Fibroblast of lung (primary cell): ENCODE measurements at regions not wholly inside any gene's neighbourhood (a gene's known extent, or its start where the extent isn't known, plus 50 kb on each side); places are given as distances from the start of the nearest gene placed in this dataset.
A peak's percentile ranks its signal among the peaks of the same experiment; 100 is the strongest.

Source experiments
- DNase-seq, 2 donors: peaks; one replicate each; pipeline versions ENCODE4 v3.0.0 to v3.0.0-alpha.2; 2010; ENCODE audit warnings: low read depth in 2 of 2
- H2AFZ ChIP-seq: 2 replicates; pipeline ENCODE4 v1.5.1; 2012; ENCODE audit warnings: low read length, control low read depth, inconsistent platforms
- H3K27ac ChIP-seq: 2 replicates; pipeline ENCODE4 v1.5.1; 2011; ENCODE audit warnings: low read length, control low read depth; ENCODE audit not compliant: insufficient read depth
- H3K27me3 ChIP-seq: 2 replicates; pipeline ENCODE4 v1.5.1; 2011; ENCODE audit warnings: mild to moderate bottlenecking, low read length; ENCODE audit not compliant: control insufficient read depth, insufficient read depth
- H3K36me3 ChIP-seq: 2 replicates; pipeline ENCODE4 v1.5.1; 2011; ENCODE audit warnings: low read length; ENCODE audit not compliant: control insufficient read depth, insufficient read depth
- H3K4me1 ChIP-seq: 2 replicates; pipeline ENCODE4 v1.5.1; 2011; ENCODE audit warnings: low read length; ENCODE audit not compliant: control insufficient read depth, insufficient read depth; ENCODE audit errors: extremely low read depth
- H3K4me2 ChIP-seq: 2 replicates; pipeline ENCODE4 v1.5.1; 2011; ENCODE audit warnings: low read length, control low read depth; ENCODE audit not compliant: insufficient read depth; ENCODE audit errors: extremely low read depth
- H3K4me3 ChIP-seq, 4 experiments: fragments of 200-600 bp in 1 of 4; sonication (generic) in 1 of 4; replicated peaks in 1 of 4; 2 replicates each; pipeline ENCODE4 v1.5.1; 2011 to 2016; ENCODE audit warnings: low read length in 4 of 4, low read depth in 3 of 4, mild to moderate bottlenecking in 3 of 4, control low read depth in 2 of 4, inconsistent platforms in 1 of 4, mixed read lengths in 1 of 4; ENCODE audit not compliant: insufficient read depth in 1 of 4; ENCODE audit errors: control extremely low read depth in 1 of 4
- H3K79me2 ChIP-seq: 2 replicates; pipeline ENCODE4 v1.5.1; 2012; ENCODE audit warnings: mild to moderate bottlenecking, low read length, inconsistent platforms; ENCODE audit not compliant: control insufficient read depth, insufficient read depth
- H3K9ac ChIP-seq: 2 replicates; pipeline ENCODE4 v1.5.1; 2011; ENCODE audit warnings: mild to moderate bottlenecking, low read length, control low read depth; ENCODE audit not compliant: insufficient read depth
- H3K9me3 ChIP-seq: 2 replicates; pipeline ENCODE4 v1.5.1; 2012; ENCODE audit warnings: low read depth, low read length; ENCODE audit not compliant: control insufficient read depth, insufficient read depth
- H4K20me1 ChIP-seq: 2 replicates; pipeline ENCODE4 v1.5.1; 2011; ENCODE audit warnings: low read length; ENCODE audit not compliant: control insufficient read depth, insufficient read depth; ENCODE audit errors: extremely low read depth
- CTCF ChIP-seq, 2 donors: IDR thresholded peaks in 1 of 2; conservative IDR thresholded peaks in 1 of 2; 1 replicate in 1 of 2; 2 replicates in 1 of 2; pipeline ENCODE4 v1.5.1; 2011 to 2012; ENCODE audit warnings: low read length in 2 of 2, control low read depth in 1 of 2, inconsistent platforms in 1 of 2, low read depth in 1 of 2, mild to moderate bottlenecking in 1 of 2
- EZH2 ChIP-seq: IDR thresholded peaks from 2 replicates; pipeline ENCODE4 v1.5.1; 2012; ENCODE audit warnings: low read length, control low read depth, mild to moderate bottlenecking; ENCODE audit errors: missing control alignments

- Histone ChIP-seq H2AFZ (no peak overlapping the region), H3K4me1 (peaks cover 21% of the 10 kb centered on the region), H3K27me3 (no peaks in the 10 kb centered on the region), H3K4me2 (no peak overlapping the region), H3K9ac (no peak overlapping the region), H3K27ac (no peak overlapping the region), H4K20me1 (no peaks in the 10 kb centered on the region), H3K4me3 (no peak overlapping the region), H3K36me3 (no peaks in the 10 kb centered on the region), H3K9me3 (no peaks in the 10 kb centered on the region), H3K79me2 (no peaks in the 10 kb centered on the region)
- TF ChIP-seq EZH2 (no peak), CTCF (conservative IDR thresholded peaks at IDR 0.05 in 1 of 2, IDR thresholded peaks at IDR 0.05 in 1 of 2; ENCODE audit: low read depth in 1 of 2, low read length in 2 of 2) (no peak)
- peak in 1 of 2 donors; percentile 29 for DNase-seq
Observed at GRCh38 chr1:221878134-221878533, 136.2 kb upstream of the DUSP10 start.

GRCh38 chr1:221877311-221877710 is 135.4 kb upstream of the DUSP10 start:
- Histone ChIP-seq H3K79me2 (no peaks in the 10 kb centered on the region), H3K4me2 (no peak overlapping the region), H3K27me3 (no peaks in the 10 kb centered on the region), H3K4me3 (no peak overlapping the region), H2AFZ (no peak overlapping the region), H3K36me3 (no peaks in the 10 kb centered on the region), H3K9me3 (no peaks in the 10 kb centered on the region), H3K9ac (no peak overlapping the region), H4K20me1 (no peaks in the 10 kb centered on the region), H3K27ac (no peak overlapping the region), H3K4me1 (peaks cover 21% of the 10 kb centered on the region)
- TF ChIP-seq CTCF (conservative IDR thresholded peaks at IDR 0.05 in 1 of 2, IDR thresholded peaks at IDR 0.05 in 1 of 2; ENCODE audit: low read depth in 1 of 2, low read length in 2 of 2) = no peak
- TF ChIP-seq EZH2 = no peak
- DNase-seq = no peak

- Histone ChIP-seq H3K27me3 (no peaks in the 10 kb centered on the region), H3K4me2 (no peak overlapping the region), H3K79me2 (no peaks in the 10 kb centered on the region), H4K20me1 (no peaks in the 10 kb centered on the region), H3K36me3 (no peaks in the 10 kb centered on the region), H3K4me1 (peaks cover 21% of the 10 kb centered on the region), H3K9ac (no peak overlapping the region), H3K9me3 (no peaks in the 10 kb centered on the region), H3K4me3 (no peak overlapping the region), H3K27ac (peak overlapping the region; percentile 66), H2AFZ (peak overlapping the region; percentile 43)
- TF ChIP-seq EZH2 (no peak), CTCF (conservative IDR thresholded peaks at IDR 0.05 in 1 of 2, IDR thresholded peaks at IDR 0.05 in 1 of 2; ENCODE audit: low read depth in 1 of 2, low read length in 2 of 2) (no peak)
- no peak for DNase-seq
Observed at GRCh38 chr1:221875004-221875330, 133.1 kb upstream of the DUSP10 start.
